Breast epithelium (tissue), 3 donors: ENCODE measurements at regions not wholly inside any gene's neighbourhood (a gene's known extent, or its start where the extent isn't known, plus 50 kb on each side); places are given as distances from the start of the nearest gene placed in this dataset.

Experiments used
- CTCF ChIP-seq, 3 donors: fragments of 450-650 bp; IDR thresholded peaks; one replicate each; pipeline ENCODE4 v1.5.1; 2016 to 2017; ENCODE audit warnings: antibody characterized with exemption in 3 of 3, mild to moderate bottlenecking in 3 of 3, moderate library complexity in 3 of 3
- POLR2A ChIP-seq: fragments of 450-650 bp; IDR thresholded peaks from one replicate; pipeline ENCODE4 v1.6.1; 2016; ENCODE audit warnings: antibody characterized with exemption, mild to moderate bottlenecking, moderate library complexity

GRCh38 chr12:107436376-107436775 is 249.2 kb upstream of the PWP1 start:
- TF ChIP-seq CTCF (IDR thresholded peaks at IDR 0.05) (no peak), POLR2A (no peak)
